SK-N-SH (cell line): ENCODE measurements at regions not wholly inside any gene's neighbourhood (a gene's known extent, or its start where the extent isn't known, plus 50 kb on each side); places are given as distances from the start of the nearest gene placed in this dataset.

ENCODE experiments used
- CTCF ChIA-PET: fragments of 300-600, 350-600 bp; formaldehyde crosslinking; extraction: SDS; loops from one replicate; lab custom pipeline; 2021; lab: Yijun Ruan, JAX
- POLR2A ChIA-PET: fragments of 350-600 bp; sonication (Branson Sonifier 250); formaldehyde crosslinking; extraction: SDS; loops from one replicate; lab custom pipeline; 2020; ENCODE audit warnings: antibody characterized with exemption, inconsistent platforms; lab: Yijun Ruan, JAX
- DNase-seq: peaks from one replicate; pipeline ENCODE4 v3.0.0; 2012
- H2AFZ ChIP-seq: fragments of 200-600 bp; sonication (generic); 2 replicates; pipeline ENCODE4 v1.8.1; 2016; ENCODE audit warnings: antibody characterized with exemption, mild to moderate bottlenecking, low read depth
- H3F3A ChIP-seq: fragments of 200-600 bp; sonication (generic); replicated peaks from 2 replicates; pipeline ENCODE3; 2016; ENCODE audit warnings: antibody characterized with exemption, mild to moderate bottlenecking; ENCODE audit not compliant: insufficient read depth
- H3K27ac ChIP-seq, 2 experiments: fragments of 200-500 bp in 1 of 2; fragments of 200-600 bp in 1 of 2; sonication (Bioruptor generic) in 1 of 2; sonication (generic), shearing (Covaris generic) in 1 of 2; 2 replicates each; pipeline versions ENCODE4 v1.5.1 to v1.6.1; 2014 to 2016; ENCODE audit warnings: low read depth in 2 of 2, inconsistent platforms in 1 of 2, low read length in 1 of 2, mild to moderate bottlenecking in 1 of 2, mixed read lengths in 1 of 2
- H3K27me3 ChIP-seq: fragments of 200-600 bp; sonication (generic), shearing (Covaris generic); 2 replicates; pipeline ENCODE4 v1.6.1; 2016; ENCODE audit warnings: mixed run types; ENCODE audit not compliant: insufficient read depth
- H3K36me3 ChIP-seq, 2 experiments: fragments of 200-500 bp in 1 of 2; fragments of 200-600 bp in 1 of 2; sonication (Bioruptor generic) in 1 of 2; sonication (generic) in 1 of 2; replicated peaks in 1 of 2; 2 replicates each; pipeline versions ENCODE3 to v1.5.1; 2014 to 2016; ENCODE audit warnings: low read length in 1 of 2, mild to moderate bottlenecking in 1 of 2; ENCODE audit not compliant: insufficient read depth in 2 of 2, control insufficient read depth in 1 of 2
- H3K4me1 ChIP-seq, 2 experiments: fragments of 200-500 bp in 1 of 2; fragments of 200-600 bp in 1 of 2; sonication (Bioruptor generic) in 1 of 2; sonication (generic), shearing (Covaris generic) in 1 of 2; 2 replicates each; pipeline versions ENCODE4 v1.5.1 to v1.6.1; 2014 to 2016; ENCODE audit warnings: low read depth in 1 of 2, low read length in 1 of 2, mixed run types in 1 of 2; ENCODE audit not compliant: insufficient read depth in 2 of 2, control insufficient read depth in 1 of 2
- H3K4me2 ChIP-seq: fragments of 200-600 bp; sonication (generic), shearing (Covaris generic); 2 replicates; pipeline ENCODE4 v1.6.1; 2017; ENCODE audit warnings: mixed run types
- H3K4me3 ChIP-seq, 2 experiments: fragments of 200-500 bp in 1 of 2; fragments of 200-600 bp in 1 of 2; sonication (Bioruptor generic) in 1 of 2; sonication (generic), shearing (Covaris generic) in 1 of 2; 2 replicates each; pipeline versions ENCODE4 v1.5.1 to v1.8.1; 2014 to 2016; ENCODE audit warnings: low read depth in 2 of 2, inconsistent platforms in 1 of 2, low read length in 1 of 2, mild to moderate bottlenecking in 1 of 2, mixed read lengths in 1 of 2, moderate library complexity in 1 of 2
- H3K79me2 ChIP-seq: fragments of 200-600 bp; sonication (generic); 2 replicates; pipeline ENCODE4 v1.8.1; 2017; ENCODE audit warnings: mild to moderate bottlenecking; ENCODE audit not compliant: insufficient read depth
- H3K9ac ChIP-seq: fragments of 200-600 bp; sonication (generic); 2 replicates; pipeline ENCODE4 v1.6.1; 2017; ENCODE audit warnings: mixed run types
- H3K9me2 ChIP-seq: fragments of 200-600 bp; sonication (generic); 2 replicates; pipeline ENCODE4 v1.6.1; 2017; ENCODE audit warnings: mixed run types
- H3K9me3 ChIP-seq: fragments of 200-600 bp; sonication (generic); 2 replicates; pipeline ENCODE4 v1.6.1; 2017; ENCODE audit warnings: mixed run types, mild to moderate bottlenecking, moderate library complexity
- H4K20me1 ChIP-seq: fragments of 200-600 bp; sonication (generic); 2 replicates; pipeline ENCODE4 v1.6.1; 2017; ENCODE audit warnings: mild to moderate bottlenecking, mixed run types; ENCODE audit not compliant: insufficient read depth
- FOXJ3 ChIP-seq: sonication (generic); formaldehyde crosslinking; IDR thresholded peaks from 2 replicates; pipeline ENCODE4 v1.5.1; 2020; ENCODE audit warnings: mild to moderate bottlenecking, missing genetic modification reagents
- GABPA ChIP-seq: IDR thresholded peaks from 2 replicates; pipeline ENCODE4 v1.4.0; 2012; ENCODE audit warnings: low read depth, mild to moderate bottlenecking
- NFIC ChIP-seq: IDR thresholded peaks from 2 replicates; pipeline ENCODE4 v1.4.0; 2012; ENCODE audit warnings: borderline replicate concordance
- RCOR1 ChIP-seq: fragments of 150-350 bp; IDR thresholded peaks from 2 replicates; pipeline ENCODE4 v1.6.1; 2017; ENCODE audit warnings: antibody characterized with exemption, low read length
- USF1 ChIP-seq: IDR thresholded peaks from 2 replicates; pipeline ENCODE4 v1.4.0; 2012; ENCODE audit warnings: low read depth, borderline replicate concordance
- WGBS: methylation state at CpG from one replicate; pipeline ENCODE4 v1.1.6; 2017; ENCODE audit warnings: low lambda C conversion rate; 5-methylcytosine and 5-hydroxymethylcytosine counted together
- TF ChIP-seq, protein P1 (sequence below): fragments of 150-350 bp; IDR thresholded peaks from 2 replicates; pipeline ENCODE4 v1.6.1; 2017; ENCODE audit warnings: antibody characterized with exemption, low read length, low read depth, borderline replicate concordance
- TF ChIP-seq, protein P2 (sequence below): IDR thresholded peaks from 2 replicates; pipeline ENCODE4 v1.6.1; 2012; ENCODE audit warnings: mild to moderate bottlenecking, low read depth, low read length, moderate library complexity
- TF ChIP-seq, protein P3 (sequence below): IDR thresholded peaks from 2 replicates; pipeline ENCODE4; 2012
- TF ChIP-seq, protein P4 (sequence below): IDR thresholded peaks from 2 replicates; pipeline ENCODE4 v1.4.0; 2012; ENCODE audit warnings: low read depth, borderline replicate concordance

DNA sequence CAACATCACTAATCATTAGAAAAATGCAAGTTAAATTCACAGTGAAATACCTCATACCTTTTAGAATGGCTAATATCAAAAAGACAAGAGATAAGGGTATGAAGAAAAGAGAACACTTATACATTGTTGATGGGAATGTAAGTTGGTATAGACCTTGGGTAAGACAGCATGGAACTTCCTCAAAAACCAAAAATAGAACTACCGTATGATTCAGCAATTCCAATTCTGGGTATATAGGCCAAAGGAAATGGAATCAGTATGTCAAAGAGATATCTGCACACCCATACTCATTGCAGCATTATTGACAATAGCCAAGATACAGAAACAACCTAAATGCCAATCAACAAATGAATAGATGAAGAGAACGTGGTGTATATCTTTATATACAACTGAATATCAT lies 166.8 kb upstream of the LRRN1 start:
- 43% methylated on average over 2 of the region's 2 CpGs for WGBS
- CTCF ChIA-PET, result no interaction called here
- no peaks in the 10 kb centered on the region for H3K4me1 ChIP-seq

More for the DNA sequence above, 166.8 kb upstream of the LRRN1 start:
- no peaks in the 10 kb centered on the region for H3K9me2 ChIP-seq
- POLR2A ChIA-PET, result no interaction called here
- no peak overlapping the region for H3K27ac ChIP-seq
- no peak overlapping the region for H3K9ac ChIP-seq
- H3K9me3 ChIP-seq, result no peaks in the 10 kb centered on the region
- no peaks in the 10 kb centered on the region for H4K20me1 ChIP-seq
- H2AFZ ChIP-seq, result no peak overlapping the region
- no peak for DNase-seq
- no peaks in the 10 kb centered on the region for H3F3A ChIP-seq
- H3K4me2 ChIP-seq, result no peak overlapping the region
- H3K27me3 ChIP-seq, result no peaks in the 10 kb centered on the region
- H3K79me2 ChIP-seq, result no peaks in the 10 kb centered on the region
- H3K36me3 ChIP-seq, result no peaks in the 10 kb centered on the region
- H3K4me3 ChIP-seq, result no peak overlapping the region
- TF ChIP-seq GABPA (no peak), RCOR1 (no peak), NFIC (no peak), USF1 (no peak), FOXJ3 (CRISPR knock-in tag) (no peak)
- TF ChIP-seq, protein P1, sequence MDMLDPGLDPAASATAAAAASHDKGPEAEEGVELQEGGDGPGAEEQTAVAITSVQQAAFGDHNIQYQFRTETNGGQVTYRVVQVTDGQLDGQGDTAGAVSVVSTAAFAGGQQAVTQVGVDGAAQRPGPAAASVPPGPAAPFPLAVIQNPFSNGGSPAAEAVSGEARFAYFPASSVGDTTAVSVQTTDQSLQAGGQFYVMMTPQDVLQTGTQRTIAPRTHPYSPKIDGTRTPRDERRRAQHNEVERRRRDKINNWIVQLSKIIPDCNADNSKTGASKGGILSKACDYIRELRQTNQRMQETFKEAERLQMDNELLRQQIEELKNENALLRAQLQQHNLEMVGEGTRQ, result no peak
- TF ChIP-seq, protein P2, sequence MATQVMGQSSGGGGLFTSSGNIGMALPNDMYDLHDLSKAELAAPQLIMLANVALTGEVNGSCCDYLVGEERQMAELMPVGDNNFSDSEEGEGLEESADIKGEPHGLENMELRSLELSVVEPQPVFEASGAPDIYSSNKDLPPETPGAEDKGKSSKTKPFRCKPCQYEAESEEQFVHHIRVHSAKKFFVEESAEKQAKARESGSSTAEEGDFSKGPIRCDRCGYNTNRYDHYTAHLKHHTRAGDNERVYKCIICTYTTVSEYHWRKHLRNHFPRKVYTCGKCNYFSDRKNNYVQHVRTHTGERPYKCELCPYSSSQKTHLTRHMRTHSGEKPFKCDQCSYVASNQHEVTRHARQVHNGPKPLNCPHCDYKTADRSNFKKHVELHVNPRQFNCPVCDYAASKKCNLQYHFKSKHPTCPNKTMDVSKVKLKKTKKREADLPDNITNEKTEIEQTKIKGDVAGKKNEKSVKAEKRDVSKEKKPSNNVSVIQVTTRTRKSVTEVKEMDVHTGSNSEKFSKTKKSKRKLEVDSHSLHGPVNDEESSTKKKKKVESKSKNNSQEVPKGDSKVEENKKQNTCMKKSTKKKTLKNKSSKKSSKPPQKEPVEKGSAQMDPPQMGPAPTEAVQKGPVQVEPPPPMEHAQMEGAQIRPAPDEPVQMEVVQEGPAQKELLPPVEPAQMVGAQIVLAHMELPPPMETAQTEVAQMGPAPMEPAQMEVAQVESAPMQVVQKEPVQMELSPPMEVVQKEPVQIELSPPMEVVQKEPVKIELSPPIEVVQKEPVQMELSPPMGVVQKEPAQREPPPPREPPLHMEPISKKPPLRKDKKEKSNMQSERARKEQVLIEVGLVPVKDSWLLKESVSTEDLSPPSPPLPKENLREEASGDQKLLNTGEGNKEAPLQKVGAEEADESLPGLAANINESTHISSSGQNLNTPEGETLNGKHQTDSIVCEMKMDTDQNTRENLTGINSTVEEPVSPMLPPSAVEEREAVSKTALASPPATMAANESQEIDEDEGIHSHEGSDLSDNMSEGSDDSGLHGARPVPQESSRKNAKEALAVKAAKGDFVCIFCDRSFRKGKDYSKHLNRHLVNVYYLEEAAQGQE, result no peak
- TF ChIP-seq, protein P3, sequence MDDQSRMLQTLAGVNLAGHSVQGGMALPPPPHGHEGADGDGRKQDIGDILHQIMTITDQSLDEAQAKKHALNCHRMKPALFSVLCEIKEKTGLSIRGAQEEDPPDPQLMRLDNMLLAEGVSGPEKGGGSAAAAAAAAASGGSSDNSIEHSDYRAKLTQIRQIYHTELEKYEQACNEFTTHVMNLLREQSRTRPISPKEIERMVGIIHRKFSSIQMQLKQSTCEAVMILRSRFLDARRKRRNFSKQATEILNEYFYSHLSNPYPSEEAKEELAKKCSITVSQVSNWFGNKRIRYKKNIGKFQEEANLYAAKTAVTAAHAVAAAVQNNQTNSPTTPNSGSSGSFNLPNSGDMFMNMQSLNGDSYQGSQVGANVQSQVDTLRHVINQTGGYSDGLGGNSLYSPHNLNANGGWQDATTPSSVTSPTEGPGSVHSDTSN, result no peak
- TF ChIP-seq, protein P4, sequence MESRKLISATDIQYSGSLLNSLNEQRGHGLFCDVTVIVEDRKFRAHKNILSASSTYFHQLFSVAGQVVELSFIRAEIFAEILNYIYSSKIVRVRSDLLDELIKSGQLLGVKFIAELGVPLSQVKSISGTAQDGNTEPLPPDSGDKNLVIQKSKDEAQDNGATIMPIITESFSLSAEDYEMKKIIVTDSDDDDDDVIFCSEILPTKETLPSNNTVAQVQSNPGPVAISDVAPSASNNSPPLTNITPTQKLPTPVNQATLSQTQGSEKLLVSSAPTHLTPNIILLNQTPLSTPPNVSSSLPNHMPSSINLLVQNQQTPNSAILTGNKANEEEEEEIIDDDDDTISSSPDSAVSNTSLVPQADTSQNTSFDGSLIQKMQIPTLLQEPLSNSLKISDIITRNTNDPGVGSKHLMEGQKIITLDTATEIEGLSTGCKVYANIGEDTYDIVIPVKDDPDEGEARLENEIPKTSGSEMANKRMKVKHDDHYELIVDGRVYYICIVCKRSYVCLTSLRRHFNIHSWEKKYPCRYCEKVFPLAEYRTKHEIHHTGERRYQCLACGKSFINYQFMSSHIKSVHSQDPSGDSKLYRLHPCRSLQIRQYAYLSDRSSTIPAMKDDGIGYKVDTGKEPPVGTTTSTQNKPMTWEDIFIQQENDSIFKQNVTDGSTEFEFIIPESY, result no peak
